ENCODE measurements at regions not wholly inside any gene's neighbourhood (a gene's known extent, or its start where the extent isn't known, plus 50 kb on each side); places are given as distances from the start of the nearest gene placed in this dataset.

DNA sequence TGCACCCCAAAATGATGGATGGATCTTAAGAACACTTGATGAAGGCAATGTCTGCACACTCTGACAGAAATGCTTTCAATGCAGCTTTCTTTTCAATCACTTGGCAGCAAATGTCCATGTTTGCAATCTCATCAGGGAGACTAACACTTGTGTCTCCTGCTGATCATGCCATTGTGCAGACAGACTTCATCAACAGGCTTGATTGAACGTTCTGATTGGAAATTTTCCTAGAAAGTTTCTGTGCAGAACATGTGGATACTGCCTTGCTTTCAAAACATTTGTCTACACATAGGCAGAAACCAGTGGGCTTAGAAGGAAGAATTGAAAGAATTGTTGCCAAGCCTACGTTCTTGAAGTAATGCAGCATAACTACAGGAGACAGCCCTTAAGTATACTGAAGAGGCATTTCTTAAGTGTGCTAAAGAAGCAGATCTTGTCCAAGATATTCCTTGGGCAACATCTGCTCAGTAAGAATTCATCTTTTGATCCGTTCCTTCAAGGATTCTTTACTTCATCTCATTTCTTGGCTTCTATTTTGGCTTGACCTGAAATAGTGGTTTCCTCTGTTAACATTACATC is 120.4 kb upstream of the PLCB4 start:
- no peak for TF ChIP-seq POLR2A (IDR thresholded peaks at IDR 0.05)
- TF ChIP-seq, protein P1, sequence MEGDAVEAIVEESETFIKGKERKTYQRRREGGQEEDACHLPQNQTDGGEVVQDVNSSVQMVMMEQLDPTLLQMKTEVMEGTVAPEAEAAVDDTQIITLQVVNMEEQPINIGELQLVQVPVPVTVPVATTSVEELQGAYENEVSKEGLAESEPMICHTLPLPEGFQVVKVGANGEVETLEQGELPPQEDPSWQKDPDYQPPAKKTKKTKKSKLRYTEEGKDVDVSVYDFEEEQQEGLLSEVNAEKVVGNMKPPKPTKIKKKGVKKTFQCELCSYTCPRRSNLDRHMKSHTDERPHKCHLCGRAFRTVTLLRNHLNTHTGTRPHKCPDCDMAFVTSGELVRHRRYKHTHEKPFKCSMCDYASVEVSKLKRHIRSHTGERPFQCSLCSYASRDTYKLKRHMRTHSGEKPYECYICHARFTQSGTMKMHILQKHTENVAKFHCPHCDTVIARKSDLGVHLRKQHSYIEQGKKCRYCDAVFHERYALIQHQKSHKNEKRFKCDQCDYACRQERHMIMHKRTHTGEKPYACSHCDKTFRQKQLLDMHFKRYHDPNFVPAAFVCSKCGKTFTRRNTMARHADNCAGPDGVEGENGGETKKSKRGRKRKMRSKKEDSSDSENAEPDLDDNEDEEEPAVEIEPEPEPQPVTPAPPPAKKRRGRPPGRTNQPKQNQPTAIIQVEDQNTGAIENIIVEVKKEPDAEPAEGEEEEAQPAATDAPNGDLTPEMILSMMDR (IDR thresholded peaks at IDR 0.05) = no peak
- H3K27ac ChIP-seq = no peak overlapping the region
- DNase-seq = no peak
- H3K4me3 ChIP-seq = no peak overlapping the region
- H3K9me3 ChIP-seq = no peaks in the 10 kb centered on the region
- H3K36me3 ChIP-seq = no peaks in the 10 kb centered on the region
- intact Hi-C loops (cut with DNase I; ENCODE audit: low total_unique reads) = no loop called here
- H3K4me1 ChIP-seq = no peaks in the 10 kb centered on the region
- H3K27me3 ChIP-seq = no peaks in the 10 kb centered on the region

DNA sequence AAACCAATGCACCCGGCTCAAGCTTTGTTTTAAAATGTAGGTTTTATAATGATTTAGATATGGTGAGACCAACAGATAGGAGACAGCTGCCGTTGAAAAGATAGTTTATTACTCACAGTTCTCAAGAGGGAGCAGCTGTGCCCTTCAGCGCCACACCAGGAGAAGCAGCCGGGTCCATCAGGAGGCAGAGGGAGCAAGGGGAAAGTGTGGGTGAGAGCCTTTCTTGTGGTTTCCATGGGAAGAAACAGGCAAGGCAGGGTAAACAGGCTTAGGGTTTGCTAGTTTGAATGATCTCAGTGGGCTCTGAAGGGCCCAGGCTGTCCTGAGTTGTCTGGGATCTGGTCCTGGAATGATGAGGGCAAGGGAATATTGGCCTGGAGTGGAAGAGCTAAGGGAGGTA is 117.7 kb upstream of the PLCB4 start:
- no peak overlapping the region for H3K27ac ChIP-seq
- intact Hi-C loops (cut with DNase I; ENCODE audit: low total_unique reads) = no loop called here

DNA sequence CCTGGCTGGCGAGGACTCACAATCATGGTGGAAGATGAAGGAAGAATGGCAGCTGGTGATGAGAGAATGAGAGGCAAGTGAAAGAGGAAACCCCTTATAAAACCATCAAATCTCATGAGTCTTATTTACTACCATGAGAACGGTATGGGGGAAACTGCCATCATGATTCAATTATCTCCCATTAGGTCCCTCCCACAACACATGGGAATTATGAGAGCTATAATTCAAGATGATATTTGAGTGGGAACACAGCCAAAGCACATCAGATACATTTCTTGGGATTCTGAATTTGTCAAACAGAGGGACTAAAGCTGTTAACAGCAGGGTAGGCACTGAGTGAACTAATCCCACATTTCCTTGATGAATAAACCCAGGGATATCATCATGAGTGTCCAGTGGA is 116.2 kb upstream of the PLCB4 start:
- Histone ChIP-seq H3K9me3 (no peaks in the 10 kb centered on the region), H3K4me3 (no peak overlapping the region), H3K4me1 (no peaks in the 10 kb centered on the region), H3K36me3 (no peaks in the 10 kb centered on the region), H3K27ac (no peak overlapping the region), H3K27me3 (no peaks in the 10 kb centered on the region)
- no peak for DNase-seq
- no peak for TF ChIP-seq POLR2A (IDR thresholded peaks at IDR 0.05)
- TF ChIP-seq, protein P1 (IDR thresholded peaks at IDR 0.05) = no peak
- intact Hi-C loops (cut with DNase I; ENCODE audit: low total_unique reads) = no loop called here

More for the DNA sequence above, 117.7 kb upstream of the PLCB4 start:
- no peak overlapping the region for H3K4me3 ChIP-seq
- no peaks in the 10 kb centered on the region for H3K9me3 ChIP-seq
- no peak for DNase-seq
- H3K4me1 ChIP-seq = no peaks in the 10 kb centered on the region
- no peaks in the 10 kb centered on the region for H3K36me3 ChIP-seq
- TF ChIP-seq POLR2A (IDR thresholded peaks at IDR 0.05) = no peak
- TF ChIP-seq, protein P1 (IDR thresholded peaks at IDR 0.05) = no peak
- H3K27me3 ChIP-seq = no peaks in the 10 kb centered on the region

DNA sequence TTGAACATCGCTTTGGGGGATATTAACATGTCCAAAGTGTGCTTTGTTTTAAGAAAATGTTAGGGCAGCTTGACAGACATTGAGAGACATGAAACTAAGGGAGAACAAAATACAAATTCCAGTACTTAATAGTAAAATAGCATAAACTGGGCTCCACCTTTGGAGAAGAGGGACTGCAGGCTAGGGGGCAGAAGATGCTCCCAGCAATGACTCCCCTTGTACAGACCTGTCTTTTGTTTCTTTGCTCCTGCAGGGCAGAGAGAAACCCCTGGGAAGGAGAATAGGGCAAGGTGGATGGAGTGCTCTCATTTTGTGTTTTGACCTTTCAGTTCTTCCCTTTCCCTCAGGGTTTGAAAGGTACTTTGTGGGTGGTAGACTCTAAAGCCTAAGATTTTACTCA is 115.6 kb upstream of the PLCB4 start:
- no peak for TF ChIP-seq POLR2A (IDR thresholded peaks at IDR 0.05)
- TF ChIP-seq, protein P1 (IDR thresholded peaks at IDR 0.05) = no peak
- Histone ChIP-seq H3K4me3 (no peak overlapping the region), H3K9me3 (no peaks in the 10 kb centered on the region), H3K27me3 (no peaks in the 10 kb centered on the region), H3K4me1 (no peaks in the 10 kb centered on the region), H3K36me3 (no peaks in the 10 kb centered on the region), H3K27ac (no peak overlapping the region)
- no peak for DNase-seq
- intact Hi-C loops (cut with DNase I; ENCODE audit: low total_unique reads) = no loop called here

DNA sequence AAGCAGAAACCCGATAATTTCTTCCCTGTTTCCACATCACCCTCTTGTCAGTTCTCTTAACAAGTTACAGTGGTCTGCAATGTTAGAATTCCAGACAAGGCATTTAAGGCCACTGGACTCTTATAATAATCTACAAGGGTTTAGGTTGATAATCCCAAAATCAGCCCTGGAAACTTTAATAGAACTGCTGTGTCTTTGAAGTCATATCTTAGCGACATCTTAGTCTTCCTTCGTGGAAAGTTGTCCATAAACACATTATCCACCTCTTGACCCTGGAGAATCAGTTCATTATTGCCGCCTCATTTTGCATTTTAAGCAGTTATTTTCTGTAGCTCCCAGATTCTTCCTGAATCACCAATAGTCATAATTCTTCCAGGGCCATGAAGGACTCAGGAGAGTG is 108.6 kb upstream of the PLCB4 start:
- no peaks in the 10 kb centered on the region for H3K4me1 ChIP-seq
- H3K27me3 ChIP-seq = no peaks in the 10 kb centered on the region
- no peak for DNase-seq
- H3K4me3 ChIP-seq = no peak overlapping the region
- TF ChIP-seq, protein P1 (IDR thresholded peaks at IDR 0.05) = no peak
- no peak for TF ChIP-seq POLR2A (IDR thresholded peaks at IDR 0.05)
- no peak overlapping the region for H3K27ac ChIP-seq
- no peaks in the 10 kb centered on the region for H3K36me3 ChIP-seq
- H3K9me3 ChIP-seq = no peaks in the 10 kb centered on the region
- intact Hi-C loops (cut with DNase I; ENCODE audit: low total_unique reads) = no loop called here

All from uterus (tissue), 3 donors.